Colonic mucosa (tissue), 4 donors: ENCODE measurements at regions not wholly inside any gene's neighbourhood (a gene's known extent, or its start where the extent isn't known, plus 50 kb on each side); places are given as distances from the start of the nearest gene placed in this dataset.

Experiments used
- DNase-seq: peaks from one replicate; pipeline ENCODE4 v3.0.0-alpha.2; 2020
- H3K27ac ChIP-seq: fragments of 200-600 bp; one replicate; pipeline ENCODE4 v1.8.0; 2021
- H3K27me3 ChIP-seq: fragments of 200-600 bp; one replicate; pipeline ENCODE4 v1.8.0; 2021
- H3K36me3 ChIP-seq: fragments of 200-600 bp; one replicate; pipeline ENCODE4 v1.8.0; 2021
- H3K4me1 ChIP-seq: fragments of 200-600 bp; one replicate; pipeline ENCODE4 v1.8.0; 2021; ENCODE audit warnings: mild to moderate bottlenecking
- H3K4me3 ChIP-seq: fragments of 200-600 bp; one replicate; pipeline ENCODE4 v1.8.0; 2021
- H3K9ac ChIP-seq, 2 donors: one replicate each; pipeline ENCODE4 v1.7.0; 2013; ENCODE audit warnings: control low read depth in 2 of 2, low read depth in 2 of 2, low read length in 2 of 2
- H3K9me3 ChIP-seq: fragments of 200-600 bp; one replicate; pipeline ENCODE4 v1.8.0; 2021
- CTCF ChIP-seq: fragments of 200-600 bp; IDR thresholded peaks from one replicate; pipeline ENCODE4 v1.8.0; 2022; ENCODE audit warnings: antibody characterized with exemption, mild to moderate bottlenecking
- intact Hi-C: fragments of 100-400 bp; cut with DNase I; formaldehyde crosslinking; loops from one replicate; pipeline ENCODE4 v1.14.1; 2022
- donor health status: healthy.
- donor health status: DM: no; HTN: no; CAD: no.
- donor health status: DM: no; HTN: no; CAD: no.

- H3K36me3 ChIP-seq: no peaks in the 10 kb centered on the region
- no peak for DNase-seq
- no peaks in the 10 kb centered on the region for H3K9me3 ChIP-seq
- TF ChIP-seq CTCF: no peak
- H3K9ac ChIP-seq: no peak overlapping the region
- H3K4me1 ChIP-seq: no peaks in the 10 kb centered on the region
- intact Hi-C loops: no loop called here
- no peaks in the 10 kb centered on the region for H3K27me3 ChIP-seq
- H3K4me3 ChIP-seq: no peak overlapping the region
- H3K27ac ChIP-seq: no peak overlapping the region
Observed at GRCh38 chr14:61203081-61203753, 77.9 kb downstream of the TMEM30B start.

GRCh38 chr14:61202124-61202523 lies 79.0 kb downstream of the TMEM30B start:
- Histone ChIP-seq H3K27ac (no peak overlapping the region), H3K9me3 (no peaks in the 10 kb centered on the region), H3K27me3 (no peaks in the 10 kb centered on the region), H3K9ac (no peak overlapping the region), H3K4me1 (no peaks in the 10 kb centered on the region), H3K36me3 (no peaks in the 10 kb centered on the region), H3K4me3 (no peak overlapping the region)
- intact Hi-C loops: no loop called here
- no peak for DNase-seq
- no peak for TF ChIP-seq CTCF

GRCh38 chr14:61201171-61201570 lies 80.0 kb downstream of the TMEM30B start:
- no peaks in the 10 kb centered on the region for H3K27me3 ChIP-seq
- intact Hi-C loops: no loop called here
- no peak overlapping the region for H3K9ac ChIP-seq
- no peak for DNase-seq
- no peaks in the 10 kb centered on the region for H3K9me3 ChIP-seq
- no peak for TF ChIP-seq CTCF
- no peak overlapping the region for H3K27ac ChIP-seq
- H3K4me3 ChIP-seq: no peak overlapping the region
- no peaks in the 10 kb centered on the region for H3K4me1 ChIP-seq
- H3K36me3 ChIP-seq: no peaks in the 10 kb centered on the region

- TF ChIP-seq CTCF: no peak
- no peak overlapping the region for H3K9ac ChIP-seq
- no peaks in the 10 kb centered on the region for H3K36me3 ChIP-seq
- no peak for DNase-seq
- intact Hi-C loops: no loop called here
- H3K4me1 ChIP-seq: no peaks in the 10 kb centered on the region
- H3K4me3 ChIP-seq: no peak overlapping the region
- H3K27me3 ChIP-seq: no peaks in the 10 kb centered on the region
- H3K27ac ChIP-seq: no peak overlapping the region
- H3K9me3 ChIP-seq: no peaks in the 10 kb centered on the region
Observed at GRCh38 chr14:61197416-61197815, 83.7 kb downstream of the TMEM30B start.

GRCh38 chr14:61196792-61197191 lies 84.3 kb downstream of the TMEM30B start:
- intact Hi-C loops: no loop called here
- no peak overlapping the region for H3K27ac ChIP-seq
- H3K9ac ChIP-seq: no peak overlapping the region
- H3K9me3 ChIP-seq: no peaks in the 10 kb centered on the region
- no peaks in the 10 kb centered on the region for H3K36me3 ChIP-seq
- no peaks in the 10 kb centered on the region for H3K27me3 ChIP-seq
- H3K4me1 ChIP-seq: no peaks in the 10 kb centered on the region
- no peak for TF ChIP-seq CTCF
- DNase-seq: no peak
- H3K4me3 ChIP-seq: no peak overlapping the region
